Fibroblast of upper back skin (primary cell): ENCODE measurements at regions not wholly inside any gene's neighbourhood (a gene's known extent, or its start where the extent isn't known, plus 50 kb on each side); places are given as distances from the start of the nearest gene placed in this dataset.
A peak's percentile ranks its signal among the peaks of the same experiment; 100 is the strongest.

Experiments used
- DNase-seq: peaks from one replicate; pipeline ENCODE4 v3.0.0-alpha.2; 2013

- no peak for DNase-seq
Measured at GRCh38 chr1:4971666-4972065, 317.3 kb downstream of the AJAP1 start.

- no peak for DNase-seq
Measured at GRCh38 chr1:4970532-4970931, 316.1 kb downstream of the AJAP1 start.

- no peak for DNase-seq
Measured at GRCh38 chr1:4969556-4970129, 315.2 kb downstream of the AJAP1 start.

GRCh38 chr1:4965346-4966075 is 311.1 kb downstream of the AJAP1 start:
- no peak for DNase-seq

GRCh38 chr1:4964634-4965345 is 310.4 kb downstream of the AJAP1 start:
- no peak for DNase-seq

- DNase-seq, result peak; percentile 23
Measured at GRCh38 chr1:4963251-4963650, 308.8 kb downstream of the AJAP1 start.

- no peak for DNase-seq
Measured at GRCh38 chr1:4962836-4963235, 308.4 kb downstream of the AJAP1 start.

GRCh38 chr1:4961935-4962645 is 307.7 kb downstream of the AJAP1 start:
- no peak for DNase-seq

- no peak for DNase-seq
Measured at GRCh38 chr1:4960782-4961475, 306.5 kb downstream of the AJAP1 start.

- DNase-seq, result no peak
Measured at GRCh38 chr1:4960336-4960735, 305.9 kb downstream of the AJAP1 start.

GRCh38 chr1:4959216-4959615 is 304.8 kb downstream of the AJAP1 start:
- DNase-seq, result no peak

GRCh38 chr1:4957027-4957426 is 302.6 kb downstream of the AJAP1 start:
- DNase-seq, result no peak

GRCh38 chr1:4954392-4954791 is 300.0 kb downstream of the AJAP1 start:
- no peak for DNase-seq

- no peak for DNase-seq
Measured at GRCh38 chr1:4951601-4952000, 297.2 kb downstream of the AJAP1 start.

- DNase-seq, result no peak
Measured at GRCh38 chr1:4946343-4946742, 291.9 kb downstream of the AJAP1 start.

GRCh38 chr1:4944911-4945310 is 290.5 kb downstream of the AJAP1 start:
- no peak for DNase-seq

GRCh38 chr1:4944072-4944471 is 289.7 kb downstream of the AJAP1 start:
- no peak for DNase-seq

GRCh38 chr1:4939266-4939665 is 284.9 kb downstream of the AJAP1 start:
- DNase-seq, result no peak

GRCh38 chr1:4937876-4938534 is 283.6 kb downstream of the AJAP1 start:
- no peak for DNase-seq

GRCh38 chr1:4935807-4936206 is 281.4 kb downstream of the AJAP1 start:
- no peak for DNase-seq

- DNase-seq, result no peak
Measured at GRCh38 chr1:4933232-4933631, 278.8 kb downstream of the AJAP1 start.

- no peak for DNase-seq
Measured at GRCh38 chr1:4932311-4933030, 278.1 kb downstream of the AJAP1 start.
